C4-2B (cell line): ENCODE measurements at regions not wholly inside any gene's neighbourhood (a gene's known extent, or its start where the extent isn't known, plus 50 kb on each side); places are given as distances from the start of the nearest gene placed in this dataset.

Experiments used
- CTCF ChIP-seq: fragments of 450-650 bp; conservative IDR thresholded peaks from 2 replicates; pipeline ENCODE4 v1.5.1; 2017; ENCODE audit warnings: mild to moderate bottlenecking
- ZFX ChIP-seq: fragments of 450-650 bp; IDR thresholded peaks from 2 replicates; pipeline ENCODE4 v1.6.1; 2017

GRCh38 chr7:125934539-125934938 is 1004.9 kb upstream of the POT1 start:
- TF ChIP-seq CTCF (no peak), ZFX (no peak)
